Activated naive CD8-positive, alpha-beta T cell treated with anti-CD3 and anti-CD28 coated beads, Interleukin-2, amount 10 ng/mL, durations not matched to agents 7 days and 5 days (primary cell): ENCODE measurements at regions not wholly inside any gene's neighbourhood (a gene's known extent, or its start where the extent isn't known, plus 50 kb on each side); places are given as distances from the start of the nearest gene placed in this dataset.
"Not testable (repeated sequence)": the region's sequence is repeated elsewhere in the genome, so short reads cannot be mapped to it uniquely, and the experiment has no call there.

Experiments used
- ATAC-seq: fragments of 150-1000 bp; cut with Tn5 transposase; one replicate; pipeline ENCODE4 v1.10.0; 2021; ENCODE audit warnings: low read depth, moderate library complexity
- POLR2A ChIA-PET: fragments of 350-600 bp; sonication (Branson Sonifier 250); formaldehyde crosslinking; loops from one replicate; lab custom pipeline; 2021; ENCODE audit warnings: antibody characterized with exemption; lab: Charles Lee
- DNase-seq: peaks from one replicate; pipeline ENCODE4 v3.0.0; 2021
- H3K27ac Mint-ChIP-seq: one replicate; pipeline ENCODE4 v1.8.0; 2022; ENCODE audit warnings: mild to moderate bottlenecking, mixed read lengths
- H3K27me3 Mint-ChIP-seq: one replicate; pipeline ENCODE4 v1.8.0; 2022; ENCODE audit warnings: mild to moderate bottlenecking, moderate library complexity, mixed read lengths
- H3K36me3 Mint-ChIP-seq: one replicate; pipeline ENCODE4 v1.8.0; 2021; ENCODE audit warnings: mild to moderate bottlenecking, mixed read lengths
- H3K4me1 Mint-ChIP-seq: one replicate; pipeline ENCODE4 v1.8.0; 2021; ENCODE audit warnings: mixed read lengths
- H3K4me3 Mint-ChIP-seq: one replicate; pipeline ENCODE4 v1.8.0; 2022; ENCODE audit warnings: mild to moderate bottlenecking, moderate library complexity, mixed read lengths
- H3K9me3 Mint-ChIP-seq: one replicate; pipeline ENCODE4 v1.8.0; 2021; ENCODE audit warnings: mixed read lengths

- no peak overlapping the region for H3K27ac Mint-ChIP-seq
- POLR2A ChIA-PET: no interaction called here
- H3K9me3 Mint-ChIP-seq: peaks cover 3% of the 10 kb centered on the region
- no peaks in the 10 kb centered on the region for H3K4me1 Mint-ChIP-seq
- DNase-seq: no peak
- no peaks in the 10 kb centered on the region for H3K36me3 Mint-ChIP-seq
- no peak overlapping the region for H3K4me3 Mint-ChIP-seq
- no peak for ATAC-seq
- H3K27me3 Mint-ChIP-seq: no peaks in the 10 kb centered on the region
These were observed 156.6 kb downstream of the CDC14C start for GRCh38 chr7:49080896-49081475.

GRCh38 chr7:49088017-49088416 lies 163.7 kb downstream of the CDC14C start:
- ATAC-seq: no peak
- no peak for DNase-seq
- H3K4me1 Mint-ChIP-seq: no peaks in the 10 kb centered on the region
- H3K27ac Mint-ChIP-seq: no peak overlapping the region
- no peaks in the 10 kb centered on the region for H3K36me3 Mint-ChIP-seq
- no peaks in the 10 kb centered on the region for H3K9me3 Mint-ChIP-seq
- no peak overlapping the region for H3K4me3 Mint-ChIP-seq
- POLR2A ChIA-PET: no interaction called here
- H3K27me3 Mint-ChIP-seq: no peaks in the 10 kb centered on the region

GRCh38 chr7:49089717-49090116 lies 165.4 kb downstream of the CDC14C start:
- no peaks in the 10 kb centered on the region for H3K9me3 Mint-ChIP-seq
- H3K27me3 Mint-ChIP-seq: no peaks in the 10 kb centered on the region
- H3K4me1 Mint-ChIP-seq: no peaks in the 10 kb centered on the region
- POLR2A ChIA-PET: no interaction called here
- no peaks in the 10 kb centered on the region for H3K36me3 Mint-ChIP-seq
- no peak for DNase-seq
- no peak for ATAC-seq
- H3K4me3 Mint-ChIP-seq: no peak overlapping the region
- H3K27ac Mint-ChIP-seq: no peak overlapping the region

GRCh38 chr7:49091089-49091488 lies 166.7 kb downstream of the CDC14C start:
- no peak overlapping the region for H3K4me3 Mint-ChIP-seq
- POLR2A ChIA-PET: no interaction called here
- no peak for ATAC-seq

GRCh38 chr7:49091519-49091918 lies 167.2 kb downstream of the CDC14C start:
- Mint-ChIP-seq H3K9me3 (no peaks in the 10 kb centered on the region), H3K4me1 (no peaks in the 10 kb centered on the region), H3K36me3 (no peaks in the 10 kb centered on the region), H3K27ac (no peak overlapping the region), H3K27me3 (no peaks in the 10 kb centered on the region), H3K4me3 (no peak overlapping the region)
- no peak for DNase-seq
- ATAC-seq: no peak
- POLR2A ChIA-PET: no interaction called here

More at GRCh38 chr7:49091089-49091488, 166.7 kb downstream of the CDC14C start:
- DNase-seq: no peak
- Mint-ChIP-seq H3K27me3 (no peaks in the 10 kb centered on the region), H3K36me3 (no peaks in the 10 kb centered on the region), H3K27ac (no peak overlapping the region), H3K4me1 (no peaks in the 10 kb centered on the region), H3K9me3 (no peaks in the 10 kb centered on the region)

- H3K4me1 Mint-ChIP-seq: no peaks in the 10 kb centered on the region
- H3K27me3 Mint-ChIP-seq: no peaks in the 10 kb centered on the region
- H3K27ac Mint-ChIP-seq: no peak overlapping the region
- POLR2A ChIA-PET: no interaction called here
- ATAC-seq: no peak
- H3K36me3 Mint-ChIP-seq: no peaks in the 10 kb centered on the region
- DNase-seq: no peak
- no peaks in the 10 kb centered on the region for H3K9me3 Mint-ChIP-seq
- H3K4me3 Mint-ChIP-seq: no peak overlapping the region
These were observed 168.9 kb downstream of the CDC14C start for GRCh38 chr7:49093218-49093617.

- Mint-ChIP-seq H3K27me3 (no peaks in the 10 kb centered on the region), H3K36me3 (no peaks in the 10 kb centered on the region), H3K4me1 (no peaks in the 10 kb centered on the region), H3K9me3 (no peaks in the 10 kb centered on the region), H3K4me3 (no peak overlapping the region), H3K27ac (no peak overlapping the region)
- DNase-seq: no peak
- POLR2A ChIA-PET: no interaction called here
- no peak for ATAC-seq
These were observed 170.5 kb downstream of the CDC14C start for GRCh38 chr7:49094866-49095265.

- Mint-ChIP-seq H3K4me1 (no peaks in the 10 kb centered on the region), H3K27ac (no peak overlapping the region), H3K4me3 (no peak overlapping the region), H3K36me3 (no peaks in the 10 kb centered on the region), H3K27me3 (no peaks in the 10 kb centered on the region), H3K9me3 (no peaks in the 10 kb centered on the region)
- DNase-seq (no peak), ATAC-seq (no peak)
- POLR2A ChIA-PET: no interaction called here
These were observed 175.4 kb downstream of the CDC14C start for GRCh38 chr7:49099587-49100326.

GRCh38 chr7:49100908-49101740 lies 176.8 kb downstream of the CDC14C start:
- H3K9me3 Mint-ChIP-seq, DNase-seq, ATAC-seq, POLR2A ChIA-PET, H3K4me1 Mint-ChIP-seq, H3K36me3 Mint-ChIP-seq, H3K4me3 Mint-ChIP-seq, H3K27ac Mint-ChIP-seq, H3K27me3 Mint-ChIP-seq: not testable (repeated sequence)

- DNase-seq (no peak), ATAC-seq (no peak)
- POLR2A ChIA-PET: no interaction called here
- peaks cover 2% of the 10 kb centered on the region for H3K9me3 Mint-ChIP-seq
- H3K4me1 Mint-ChIP-seq: no peaks in the 10 kb centered on the region
- no peak overlapping the region for H3K4me3 Mint-ChIP-seq
- no peaks in the 10 kb centered on the region for H3K36me3 Mint-ChIP-seq
- H3K27ac Mint-ChIP-seq: no peak overlapping the region
- no peaks in the 10 kb centered on the region for H3K27me3 Mint-ChIP-seq
These were observed 178.1 kb downstream of the CDC14C start for GRCh38 chr7:49102411-49102810.

- H3K27ac Mint-ChIP-seq: no peak overlapping the region
- POLR2A ChIA-PET: no interaction called here
- no peaks in the 10 kb centered on the region for H3K27me3 Mint-ChIP-seq
- DNase-seq (no peak), ATAC-seq (no peak)
- H3K4me1 Mint-ChIP-seq: no peaks in the 10 kb centered on the region
- peaks cover 2% of the 10 kb centered on the region for H3K9me3 Mint-ChIP-seq
- H3K4me3 Mint-ChIP-seq: no peak overlapping the region
- no peaks in the 10 kb centered on the region for H3K36me3 Mint-ChIP-seq
These were observed 187.4 kb downstream of the CDC14C start for GRCh38 chr7:49111706-49112105.

GRCh38 chr7:49112222-49112621 lies 187.9 kb downstream of the CDC14C start:
- no peak for ATAC-seq
- H3K27me3 Mint-ChIP-seq: no peaks in the 10 kb centered on the region
- H3K4me3 Mint-ChIP-seq: no peak overlapping the region
- no peaks in the 10 kb centered on the region for H3K4me1 Mint-ChIP-seq
- H3K9me3 Mint-ChIP-seq: peaks cover 2% of the 10 kb centered on the region
- no peak for DNase-seq
- POLR2A ChIA-PET: no interaction called here
- H3K36me3 Mint-ChIP-seq: no peaks in the 10 kb centered on the region
- no peak overlapping the region for H3K27ac Mint-ChIP-seq

- POLR2A ChIA-PET: no interaction called here
- Mint-ChIP-seq H3K27ac (no peak overlapping the region), H3K36me3 (no peaks in the 10 kb centered on the region), H3K27me3 (no peaks in the 10 kb centered on the region), H3K4me1 (no peaks in the 10 kb centered on the region), H3K9me3 (peaks cover 2% of the 10 kb centered on the region), H3K4me3 (no peak overlapping the region)
- DNase-seq (no peak), ATAC-seq (no peak)
These were observed 188.3 kb downstream of the CDC14C start for GRCh38 chr7:49112647-49113046.

GRCh38 chr7:49119706-49120105 lies 195.4 kb downstream of the CDC14C start:
- DNase-seq (no peak), ATAC-seq (no peak)
- H3K9me3 Mint-ChIP-seq: peaks cover 1% of the 10 kb centered on the region
- no peaks in the 10 kb centered on the region for H3K36me3 Mint-ChIP-seq
- no peaks in the 10 kb centered on the region for H3K27me3 Mint-ChIP-seq
- H3K27ac Mint-ChIP-seq: no peak overlapping the region
- POLR2A ChIA-PET: no interaction called here
- H3K4me1 Mint-ChIP-seq: no peaks in the 10 kb centered on the region
- no peak overlapping the region for H3K4me3 Mint-ChIP-seq
